22Rv1 (cell line): ENCODE measurements at regions not wholly inside any gene's neighbourhood (a gene's known extent, or its start where the extent isn't known, plus 50 kb on each side); places are given as distances from the start of the nearest gene placed in this dataset.

ENCODE experiments used
- ZFX ChIP-seq: fragments of 450-650 bp; IDR thresholded peaks from 2 replicates; pipeline ENCODE4 v1.6.1; 2017; ENCODE audit warnings: antibody characterized with exemption, borderline replicate concordance
- TF ChIP-seq, protein P1 (sequence below): fragments of 450-650 bp; IDR thresholded peaks from 2 replicates; pipeline ENCODE4 v1.5.1; 2017; ENCODE audit warnings: mild to moderate bottlenecking

GRCh38 chr15:70588613-70589012 lies 174.7 kb downstream of the UACA start:
- TF ChIP-seq, protein P1, sequence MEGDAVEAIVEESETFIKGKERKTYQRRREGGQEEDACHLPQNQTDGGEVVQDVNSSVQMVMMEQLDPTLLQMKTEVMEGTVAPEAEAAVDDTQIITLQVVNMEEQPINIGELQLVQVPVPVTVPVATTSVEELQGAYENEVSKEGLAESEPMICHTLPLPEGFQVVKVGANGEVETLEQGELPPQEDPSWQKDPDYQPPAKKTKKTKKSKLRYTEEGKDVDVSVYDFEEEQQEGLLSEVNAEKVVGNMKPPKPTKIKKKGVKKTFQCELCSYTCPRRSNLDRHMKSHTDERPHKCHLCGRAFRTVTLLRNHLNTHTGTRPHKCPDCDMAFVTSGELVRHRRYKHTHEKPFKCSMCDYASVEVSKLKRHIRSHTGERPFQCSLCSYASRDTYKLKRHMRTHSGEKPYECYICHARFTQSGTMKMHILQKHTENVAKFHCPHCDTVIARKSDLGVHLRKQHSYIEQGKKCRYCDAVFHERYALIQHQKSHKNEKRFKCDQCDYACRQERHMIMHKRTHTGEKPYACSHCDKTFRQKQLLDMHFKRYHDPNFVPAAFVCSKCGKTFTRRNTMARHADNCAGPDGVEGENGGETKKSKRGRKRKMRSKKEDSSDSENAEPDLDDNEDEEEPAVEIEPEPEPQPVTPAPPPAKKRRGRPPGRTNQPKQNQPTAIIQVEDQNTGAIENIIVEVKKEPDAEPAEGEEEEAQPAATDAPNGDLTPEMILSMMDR, result no peak
- no peak for TF ChIP-seq ZFX
